ENCODE measurements at regions not wholly inside any gene's neighbourhood (a gene's known extent, or its start where the extent isn't known, plus 50 kb on each side); places are given as distances from the start of the nearest gene placed in this dataset.
"Not testable (repeated sequence)": the region's sequence is repeated elsewhere in the genome, so short reads cannot be mapped to it uniquely, and the experiment has no call there.

DNA sequence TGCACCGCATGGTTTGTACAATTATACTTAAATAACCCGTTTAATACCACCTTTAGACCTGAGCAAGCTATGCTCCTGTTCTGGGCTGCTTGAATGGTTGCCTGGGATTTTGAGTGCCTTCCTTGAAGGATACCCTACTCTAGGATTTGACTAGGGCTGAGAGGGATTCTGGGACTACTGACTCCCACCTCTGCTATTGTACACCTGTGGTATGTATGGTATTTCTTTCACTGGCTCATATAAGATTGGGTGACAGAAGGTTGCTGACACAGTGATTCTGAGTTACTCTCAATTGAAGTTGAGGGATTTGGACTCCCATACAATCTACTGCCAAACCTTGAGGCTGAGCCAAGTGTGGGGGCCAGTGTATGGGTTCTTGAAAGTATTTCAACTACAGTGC lies 494.4 kb upstream of the SEMA3D start:
- Histone ChIP-seq H3K4me3 (no peak overlapping the region), H3K27ac (no peak overlapping the region), H3K27me3 (no peaks in the 10 kb centered on the region), H3K36me3 (no peaks in the 10 kb centered on the region), H3K4me1 (no peaks in the 10 kb centered on the region), H3K9me3 (peaks cover 0 to 4% (median 0%) of the 10 kb centered on the region in 12 donors)
- DNase-seq (no peak), ATAC-seq (no peak)
- 68 to 97% (median 75%) methylated on average over 2 of the region's 2 CpGs for WGBS, 4 donors
- intact Hi-C loops (cut with DNase I) = no loop called here
- TF ChIP-seq, protein P1, sequence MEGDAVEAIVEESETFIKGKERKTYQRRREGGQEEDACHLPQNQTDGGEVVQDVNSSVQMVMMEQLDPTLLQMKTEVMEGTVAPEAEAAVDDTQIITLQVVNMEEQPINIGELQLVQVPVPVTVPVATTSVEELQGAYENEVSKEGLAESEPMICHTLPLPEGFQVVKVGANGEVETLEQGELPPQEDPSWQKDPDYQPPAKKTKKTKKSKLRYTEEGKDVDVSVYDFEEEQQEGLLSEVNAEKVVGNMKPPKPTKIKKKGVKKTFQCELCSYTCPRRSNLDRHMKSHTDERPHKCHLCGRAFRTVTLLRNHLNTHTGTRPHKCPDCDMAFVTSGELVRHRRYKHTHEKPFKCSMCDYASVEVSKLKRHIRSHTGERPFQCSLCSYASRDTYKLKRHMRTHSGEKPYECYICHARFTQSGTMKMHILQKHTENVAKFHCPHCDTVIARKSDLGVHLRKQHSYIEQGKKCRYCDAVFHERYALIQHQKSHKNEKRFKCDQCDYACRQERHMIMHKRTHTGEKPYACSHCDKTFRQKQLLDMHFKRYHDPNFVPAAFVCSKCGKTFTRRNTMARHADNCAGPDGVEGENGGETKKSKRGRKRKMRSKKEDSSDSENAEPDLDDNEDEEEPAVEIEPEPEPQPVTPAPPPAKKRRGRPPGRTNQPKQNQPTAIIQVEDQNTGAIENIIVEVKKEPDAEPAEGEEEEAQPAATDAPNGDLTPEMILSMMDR (IDR thresholded peaks at IDR 0.05) = no peak
- no peak for TF ChIP-seq POLR2A (IDR thresholded peaks at IDR 0.05)

DNA sequence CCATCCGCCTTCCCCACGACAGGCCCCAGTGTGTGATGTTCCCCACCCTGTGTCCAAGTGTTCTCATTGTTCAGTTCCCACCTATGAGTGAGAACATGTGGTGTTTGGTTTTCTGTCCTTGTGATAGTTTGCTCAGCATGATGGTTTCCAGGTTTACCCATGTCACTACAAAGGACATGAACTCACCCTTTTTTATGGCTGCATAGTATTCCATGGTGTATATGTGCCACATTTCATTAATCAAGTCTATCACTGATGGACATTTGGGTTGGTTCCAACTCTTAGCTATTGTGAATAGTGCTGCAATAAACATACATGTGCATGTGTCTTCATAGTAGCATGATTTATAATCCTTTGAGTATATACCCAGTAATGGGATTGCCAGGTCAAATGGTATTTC lies 488.2 kb upstream of the SEMA3D start:
- H3K4me3 ChIP-seq; H3K9me3 ChIP-seq; H3K36me3 ChIP-seq; H3K27me3 ChIP-seq; intact Hi-C loops (cut with DNase I); H3K27ac ChIP-seq; H3K4me1 ChIP-seq; DNase-seq; ATAC-seq: not testable (repeated sequence)
- 75 to 91% (median 88%) methylated on average over 2 of the region's 2 CpGs for WGBS, 4 donors

DNA sequence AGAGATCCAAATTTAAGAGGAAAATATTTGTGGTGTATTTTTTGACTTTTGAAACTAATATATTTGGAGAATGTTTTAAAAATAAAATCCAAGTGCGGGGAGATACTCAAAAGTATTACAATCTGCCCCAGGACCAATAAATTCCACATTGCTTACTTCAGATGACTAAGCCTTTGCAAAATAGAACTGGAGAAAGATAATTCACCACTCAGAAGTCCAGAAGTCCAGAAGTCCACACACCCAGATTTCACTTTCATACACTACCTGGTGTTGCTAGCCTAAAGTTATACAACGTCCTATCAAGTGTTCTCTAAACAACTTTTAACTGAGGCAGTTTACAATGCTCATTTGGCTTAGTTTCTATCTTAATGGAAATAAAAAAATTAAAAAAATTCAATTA lies 487.0 kb upstream of the SEMA3D start:
- no peaks in the 10 kb centered on the region for H3K36me3 ChIP-seq
- H3K4me3 ChIP-seq = no peak overlapping the region
- H3K27me3 ChIP-seq = no peaks in the 10 kb centered on the region
- 77 to 88% (median 82%) methylated on average over 2 of the region's 2 CpGs for WGBS, 4 donors
- no peak for TF ChIP-seq POLR2A (IDR thresholded peaks at IDR 0.05)
- TF ChIP-seq, protein P1 (IDR thresholded peaks at IDR 0.05) = no peak
- ATAC-seq (no peak), DNase-seq (no peak)
- H3K27ac ChIP-seq = no peak overlapping the region
- intact Hi-C loops (cut with DNase I) = no loop called here
- no peaks in the 10 kb centered on the region for H3K4me1 ChIP-seq
- H3K9me3 ChIP-seq = peaks cover 0 to 8% (median 0%) of the 10 kb centered on the region in 12 donors

DNA sequence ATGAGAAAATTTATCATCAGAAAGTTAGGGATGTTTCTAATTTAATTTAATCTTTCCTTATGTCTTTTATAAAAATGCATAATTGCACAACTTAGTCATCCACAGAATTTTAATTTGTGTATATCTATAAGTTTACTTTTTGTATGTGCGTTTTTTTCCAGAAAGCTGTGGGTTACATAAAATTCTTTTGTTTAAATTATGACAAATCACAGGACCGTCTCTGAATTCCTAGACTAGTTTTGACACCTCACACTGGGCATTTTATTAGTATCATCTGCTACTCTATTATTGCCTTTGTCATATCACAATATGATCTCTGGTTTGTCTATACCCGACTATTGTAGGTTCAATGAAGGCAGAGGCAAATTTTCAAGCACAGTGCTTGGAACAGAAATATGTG lies 482.4 kb upstream of the SEMA3D start:
- no peaks in the 10 kb centered on the region for H3K27me3 ChIP-seq
- ATAC-seq (no peak), DNase-seq (no peak)
- WGBS, 4 donors = 76 to 86% (median 83%) methylated on average over 3 of the region's 3 CpGs
- no peaks in the 10 kb centered on the region for H3K36me3 ChIP-seq
- H3K4me3 ChIP-seq = no peak overlapping the region
- TF ChIP-seq, protein P1 (IDR thresholded peaks at IDR 0.05) = no peak
- no peak for TF ChIP-seq POLR2A (IDR thresholded peaks at IDR 0.05)
- H3K9me3 ChIP-seq = peaks cover 0 to 4% (median 0%) of the 10 kb centered on the region in 12 donors
- H3K4me1 ChIP-seq = no peaks in the 10 kb centered on the region
- no peak overlapping the region for H3K27ac ChIP-seq
- intact Hi-C loops (cut with DNase I) = no loop called here

DNA sequence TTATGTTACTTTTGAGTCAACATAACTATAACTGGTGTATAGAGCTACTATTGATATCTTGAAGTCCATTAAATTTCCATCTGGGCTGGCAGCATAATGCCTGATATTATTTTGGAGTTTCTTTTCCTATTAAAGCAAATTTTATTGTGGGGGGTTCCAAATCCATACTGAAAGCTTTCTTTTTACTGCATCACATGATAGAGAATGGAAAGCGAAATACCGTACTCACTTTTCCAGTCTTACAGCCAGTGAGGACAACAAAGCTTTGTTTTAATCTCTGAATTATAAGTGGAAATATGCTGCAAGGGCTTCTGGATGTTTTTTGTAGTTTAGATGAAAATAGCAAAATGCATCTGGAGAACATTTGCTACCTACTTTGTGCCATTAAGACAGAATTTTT lies 477.5 kb upstream of the SEMA3D start:
- DNase-seq (no peak), ATAC-seq (no peak)
- H3K27me3 ChIP-seq = no peaks in the 10 kb centered on the region
- no peaks in the 10 kb centered on the region for H3K4me1 ChIP-seq
- intact Hi-C loops (cut with DNase I) = no loop called here
- no peaks in the 10 kb centered on the region for H3K36me3 ChIP-seq
- H3K9me3 ChIP-seq = no peaks in the 10 kb centered on the region
- no peak overlapping the region for H3K4me3 ChIP-seq
- no peak for TF ChIP-seq POLR2A (IDR thresholded peaks at IDR 0.05)
- TF ChIP-seq, protein P1 (IDR thresholded peaks at IDR 0.05) = no peak
- no peak overlapping the region for H3K27ac ChIP-seq
- 93 to 95% (median 93%) methylated on average over 2 of the region's 2 CpGs for WGBS, 4 donors

All from heart left ventricle (tissue), 16 donors.